IMR-90 (cell line): ENCODE measurements at regions not wholly inside any gene's neighbourhood (a gene's known extent, or its start where the extent isn't known, plus 50 kb on each side); places are given as distances from the start of the nearest gene placed in this dataset.

ENCODE experiments used
- ATAC-seq: fragments of 200-7000 bp; cut with Tn5 transposase; 2 replicates; pipeline ENCODE4 v1.9.1; 2020; ENCODE audit warnings: low read depth, mild to moderate bottlenecking, moderate library complexity
- BruUV-seq: library from RNA; stranded (reverse); fragments of 400-500 nt; replicated peaks from 2 replicates; lab custom pipeline; 2021; lab: Mats Ljungman, UMichigan
- CTCF ChIA-PET: fragments of 300-600 bp; formaldehyde crosslinking; extraction: SDS; loops from one replicate; lab custom pipeline; 2021; ENCODE audit warnings: antibody characterized with exemption; lab: Yijun Ruan, JAX
- POLR2A ChIA-PET: fragments of 300-600 bp; sonication (Branson Sonifier 250); formaldehyde crosslinking; loops from one replicate; lab custom pipeline; 2022; ENCODE audit warnings: antibody characterized with exemption; ENCODE audit not compliant: unreplicated experiment; lab: Charles Lee
- DNase-seq: peaks from one replicate; pipeline ENCODE4 v3.0.0; 2013
- H2AFZ ChIP-seq: replicated peaks from 2 replicates; pipeline ENCODE3; 2013; ENCODE audit warnings: low read length, mild to moderate bottlenecking; ENCODE audit not compliant: poor library complexity
- H2AK5ac ChIP-seq: 2 replicates; pipeline ENCODE4 v1.6.1; 2013; ENCODE audit warnings: low read depth, low read length, inconsistent platforms
- H2AK9ac ChIP-seq: replicated peaks from 2 replicates; pipeline ENCODE3; 2013; ENCODE audit warnings: mild to moderate bottlenecking, low read depth, low read length, moderate library complexity; ENCODE audit not compliant: poor library complexity
- H2BK120ac ChIP-seq: 2 replicates; pipeline ENCODE4 v1.6.1; 2013; ENCODE audit warnings: low read depth, low read length, inconsistent platforms
- H2BK15ac ChIP-seq: 3 replicates; pipeline ENCODE4 v1.6.1; 2013; ENCODE audit warnings: low read depth, low read length, inconsistent platforms
- H2BK20ac ChIP-seq: 2 replicates; pipeline ENCODE4 v1.6.1; 2013; ENCODE audit warnings: low read depth, mild to moderate bottlenecking, inconsistent platforms, low read length, moderate library complexity
- H2BK5ac ChIP-seq: 2 replicates; pipeline ENCODE4 v1.6.1; 2013; ENCODE audit warnings: mild to moderate bottlenecking, low read depth, low read length, inconsistent platforms; ENCODE audit not compliant: poor library complexity, severe bottlenecking
- H3K14ac ChIP-seq: replicated peaks from 2 replicates; pipeline ENCODE4 v1.6.1; 2013; ENCODE audit warnings: low read depth, low read length, inconsistent platforms
- H3K18ac ChIP-seq: 2 replicates; pipeline ENCODE4 v1.6.1; 2013; ENCODE audit warnings: low read depth, low read length, control low read depth
- H3K23ac ChIP-seq: 2 replicates; pipeline ENCODE4 v1.6.1; 2013; ENCODE audit warnings: low read depth, low read length, inconsistent platforms
- H3K27ac ChIP-seq: 2 replicates; pipeline ENCODE4 v1.5.1; 2013; ENCODE audit warnings: mild to moderate bottlenecking, control low read depth, low read length; ENCODE audit not compliant: insufficient read depth
- H3K27me3 ChIP-seq: 2 replicates; pipeline ENCODE4 v1.6.1; 2013; ENCODE audit warnings: low read length; ENCODE audit not compliant: control insufficient read depth, insufficient read depth
- H3K36me3 ChIP-seq: 2 replicates; pipeline ENCODE4 v1.6.1; 2013; ENCODE audit warnings: low read length, mixed read lengths; ENCODE audit not compliant: control insufficient read depth, insufficient read depth
- H3K4ac ChIP-seq: 2 replicates; pipeline ENCODE4 v1.6.1; 2013; ENCODE audit warnings: low read depth, low read length, inconsistent platforms
- H3K4me1 ChIP-seq: 2 replicates; pipeline ENCODE4 v1.6.1; 2013; ENCODE audit warnings: low read length, mixed read lengths; ENCODE audit not compliant: control insufficient read depth, insufficient read depth
- H3K4me2 ChIP-seq: 2 replicates; pipeline ENCODE4 v1.6.1; 2013; ENCODE audit warnings: low read depth, mild to moderate bottlenecking, control low read depth, low read length, moderate library complexity
- H3K4me3 ChIP-seq: 2 replicates; pipeline ENCODE4 v1.5.1; 2013; ENCODE audit warnings: low read depth, mild to moderate bottlenecking, control low read depth, low read length, moderate library complexity; ENCODE audit not compliant: insufficient read depth
- H3K56ac ChIP-seq: 2 replicates; pipeline ENCODE4 v1.6.1; 2013; ENCODE audit warnings: low read length, inconsistent platforms; ENCODE audit not compliant: insufficient read depth; ENCODE audit errors: extremely low read depth
- H3K79me1 ChIP-seq, 2 experiments: 2 replicates each; pipeline ENCODE4 v1.6.1; 2013; ENCODE audit warnings: low read length in 2 of 2, inconsistent platforms in 1 of 2, low read depth in 1 of 2
- H3K9ac ChIP-seq: 2 replicates; pipeline ENCODE4 v1.6.1; 2013; ENCODE audit warnings: low read depth, low read length, control low read depth
- H3K9me1 ChIP-seq: 2 replicates; pipeline ENCODE4 v1.6.1; 2013; ENCODE audit warnings: low read length, inconsistent platforms; ENCODE audit not compliant: insufficient read depth
- H3K9me3 ChIP-seq: 2 replicates; pipeline ENCODE4 v1.6.1; 2013; ENCODE audit warnings: low read length; ENCODE audit not compliant: control insufficient read depth, insufficient read depth
- H4K20me1 ChIP-seq: 2 replicates; pipeline ENCODE4 v1.6.1; 2013; ENCODE audit warnings: low read length, inconsistent platforms; ENCODE audit not compliant: insufficient read depth
- H4K5ac ChIP-seq: 2 replicates; pipeline ENCODE4 v1.6.1; 2013; ENCODE audit warnings: mild to moderate bottlenecking, low read depth, low read length, control low read depth
- H4K8ac ChIP-seq, 2 experiments: 2 replicates each; pipeline ENCODE4 v1.6.1; 2013; ENCODE audit warnings: low read depth in 2 of 2, low read length in 2 of 2, control low read depth in 1 of 2, inconsistent platforms in 1 of 2
- H4K91ac ChIP-seq: 2 replicates; pipeline ENCODE4 v1.6.1; 2013; ENCODE audit warnings: low read depth, low read length, inconsistent platforms; ENCODE audit not compliant: insufficient read depth
- BHLHE40 ChIP-seq: fragments of 150-350 bp; IDR thresholded peaks from 2 replicates; pipeline ENCODE4 v1.6.1; 2016; ENCODE audit warnings: mild to moderate bottlenecking, low read depth, low read length
- CEBPB ChIP-seq: IDR thresholded peaks from 2 replicates; pipeline ENCODE4 v1.6.1; 2012; ENCODE audit warnings: low read depth, low read length, improper control_type of control experiment
- CHD1 ChIP-seq: IDR thresholded peaks from 2 replicates; pipeline ENCODE4 v1.6.1; 2012; ENCODE audit warnings: low read depth, low read length, improper control_type of control experiment
- ELK1 ChIP-seq: fragments of 150-350 bp; IDR thresholded peaks from 2 replicates; pipeline ENCODE4 v1.6.1; 2016; ENCODE audit warnings: low read depth, mild to moderate bottlenecking, low read length, moderate library complexity, borderline replicate concordance
- FOS ChIP-seq: fragments of 150-350 bp; IDR thresholded peaks from 2 replicates; pipeline ENCODE4 v1.6.1; 2016; ENCODE audit warnings: low read depth, low read length
- MAZ ChIP-seq: IDR thresholded peaks from 2 replicates; pipeline ENCODE4 v1.6.1; 2012; ENCODE audit warnings: low read depth, mild to moderate bottlenecking, low read length, improper control_type of control experiment, moderate library complexity, borderline replicate concordance
- MXI1 ChIP-seq: IDR thresholded peaks from 2 replicates; pipeline ENCODE4 v1.6.1; 2012; ENCODE audit warnings: low read depth, mild to moderate bottlenecking, low read length, moderate library complexity, borderline replicate concordance
- POLR2A ChIP-seq: IDR thresholded peaks from 2 replicates; pipeline ENCODE4 v1.6.1; 2012; ENCODE audit warnings: mild to moderate bottlenecking, low read depth, low read length
- RCOR1 ChIP-seq: IDR thresholded peaks from 2 replicates; pipeline ENCODE4 v1.6.1; 2012; ENCODE audit warnings: mild to moderate bottlenecking, low read length, improper control_type of control experiment; ENCODE audit not compliant: insufficient replicate concordance
- RFX5 ChIP-seq: IDR thresholded peaks from 2 replicates; pipeline ENCODE4 v1.8.0; 2012; ENCODE audit warnings: low read depth, mild to moderate bottlenecking, low read length, moderate library complexity
- USF2 ChIP-seq: fragments of 150-350 bp; IDR thresholded peaks from 2 replicates; pipeline ENCODE4 v1.6.1; 2017; ENCODE audit warnings: mild to moderate bottlenecking, antibody characterized with exemption, low read length, low read depth
- WGBS, 2 experiments: methylation state at CpG; one replicate each; pipeline versions ENCODE4 v1.1.5 to v1.1.7; 2013; ENCODE audit warnings: missing lambda C conversion rate in 2 of 2; ENCODE audit not compliant: insufficient read length in 1 of 2; ENCODE audit errors: extremely low coverage in 2 of 2; 5-methylcytosine and 5-hydroxymethylcytosine counted together
- dilution Hi-C: fragments of 300-500 bp; cut with HindIII; formaldehyde crosslinking; loops from one replicate; pipeline ENCODE4 v1.14.3; 2018; ENCODE audit warnings: low sequenced_read_pairs; ENCODE audit not compliant: unreplicated experiment
- in situ Hi-C: fragments of 300-500 bp; cut with MboI; formaldehyde crosslinking; loops from 3 replicates; pipeline ENCODE4 v1.14.3; 2019; ENCODE audit warnings: low sequenced_read_pairs, inconsistent platforms, mixed read lengths
- intact Hi-C: fragments of 100-400 bp; cut with micrococcal nuclease; formaldehyde crosslinking; loops from 2 replicates; pipeline ENCODE4 v1.10.0; 2022

- Histone ChIP-seq H3K14ac (no peak overlapping the region), H3K27me3 (no peaks in the 10 kb centered on the region), H3K4me3 (no peak overlapping the region), H3K27ac (no peak overlapping the region), H2BK15ac (no peak overlapping the region), H2AK5ac (no peak overlapping the region), H3K9me1 (no peaks in the 10 kb centered on the region), H3K36me3 (no peaks in the 10 kb centered on the region), H4K8ac (no peak overlapping the region), H4K5ac (no peak overlapping the region), H3K23ac (no peak overlapping the region), H3K4ac (no peak overlapping the region), H3K9me3 (peaks cover 4% of the 10 kb centered on the region; the same call in 1 of the 2 replicates), H3K9ac (no peak overlapping the region), H3K79me1 (no peaks in the 10 kb centered on the region), H3K56ac (no peak overlapping the region), H2AK9ac (no peak overlapping the region), H3K4me2 (no peak overlapping the region), H3K4me1 (no peaks in the 10 kb centered on the region), H4K91ac (no peak overlapping the region), H2BK5ac (no peak overlapping the region), H4K20me1 (no peaks in the 10 kb centered on the region), H2BK20ac (no peak overlapping the region), H2AFZ (no peak overlapping the region), H2BK120ac (no peak overlapping the region), H3K18ac (no peak overlapping the region)
- ChIA-PET POLR2A (no interaction called here), CTCF (no interaction called here)
- TF ChIP-seq MXI1 (no peak), RFX5 (no peak), MAZ (no peak), USF2 (no peak), CEBPB (no peak), FOS (no peak), CHD1 (no peak), RCOR1 (no peak), ELK1 (no peak), POLR2A (no peak), BHLHE40 (no peak)
- ATAC-seq = no peak
- dilution Hi-C loops = no loop called here
- WGBS, 2 experiments = no CpG with 5 or more reads among the region's 2 CpGs
- BruUV-seq = no TSS peak
- in situ Hi-C loops = no loop called here
- DNase-seq = no peak
- intact Hi-C loops = no loop called here
Observed at GRCh38 chr4:160082432-160083207, 979.7 kb downstream of the RAPGEF2 start.
